Heart left ventricle (tissue), 13 donors: ENCODE measurements at regions not wholly inside any gene's neighbourhood (a gene's known extent, or its start where the extent isn't known, plus 50 kb on each side); places are given as distances from the start of the nearest gene placed in this dataset.

Experiments
- POLR2A ChIP-seq, 2 donors: fragments of 450-650 bp; IDR thresholded peaks; one replicate each; pipeline ENCODE4 v1.6.1; 2017; ENCODE audit warnings: antibody characterized with exemption in 2 of 2, mild to moderate bottlenecking in 2 of 2, moderate library complexity in 2 of 2
- TF ChIP-seq, protein P1 (sequence below), 12 donors: fragments of 200-600 bp; sonication (generic) in 4 of 12; IDR thresholded peaks; one replicate each; pipeline versions ENCODE4 v1.5.0 to v1.8.0; 2018 to 2022; ENCODE audit warnings: antibody characterized with exemption in 12 of 12, mild to moderate bottlenecking in 5 of 12
- donor health status: ischemic (EF 13 %, LVEDD 7.1; RV severe dilation, severe dysfunction).
- donor health status: DM: no; HTN: yes; CAD: no.
- donor health status: DM: no; HTN: no; CAD: no.
- donor health status: ischemic (EF 25% LVEDD 6.9; RV normal size, moderate dysfunction).
- donor health status: ischemic (EF 25% LVEDD 5.7; RV mildly dilated, moderate dysfunction).
- donor health status: ischemic (EF 35%, LVEDD 5.7; RV mildly dilated, moderate dysfunction).
- donor health status: nonischemic (EF 11% LVEDD 7.7; RV severe dilation, severe dysfunction).
- donor health status: DM: yes; HTN: yes; CAD: no.
- donor health status: PGD.
- donor health status: ischemic (EF 29% LVEDD 5.4; RV normal size, mild dysfunction).
- donor health status: nonischemic (EF 23%, LVEDD 6.1; RV moderate dilation, normal function).

- TF ChIP-seq, protein P1, sequence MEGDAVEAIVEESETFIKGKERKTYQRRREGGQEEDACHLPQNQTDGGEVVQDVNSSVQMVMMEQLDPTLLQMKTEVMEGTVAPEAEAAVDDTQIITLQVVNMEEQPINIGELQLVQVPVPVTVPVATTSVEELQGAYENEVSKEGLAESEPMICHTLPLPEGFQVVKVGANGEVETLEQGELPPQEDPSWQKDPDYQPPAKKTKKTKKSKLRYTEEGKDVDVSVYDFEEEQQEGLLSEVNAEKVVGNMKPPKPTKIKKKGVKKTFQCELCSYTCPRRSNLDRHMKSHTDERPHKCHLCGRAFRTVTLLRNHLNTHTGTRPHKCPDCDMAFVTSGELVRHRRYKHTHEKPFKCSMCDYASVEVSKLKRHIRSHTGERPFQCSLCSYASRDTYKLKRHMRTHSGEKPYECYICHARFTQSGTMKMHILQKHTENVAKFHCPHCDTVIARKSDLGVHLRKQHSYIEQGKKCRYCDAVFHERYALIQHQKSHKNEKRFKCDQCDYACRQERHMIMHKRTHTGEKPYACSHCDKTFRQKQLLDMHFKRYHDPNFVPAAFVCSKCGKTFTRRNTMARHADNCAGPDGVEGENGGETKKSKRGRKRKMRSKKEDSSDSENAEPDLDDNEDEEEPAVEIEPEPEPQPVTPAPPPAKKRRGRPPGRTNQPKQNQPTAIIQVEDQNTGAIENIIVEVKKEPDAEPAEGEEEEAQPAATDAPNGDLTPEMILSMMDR (IDR thresholded peaks at IDR 0.05), result no peak
- TF ChIP-seq POLR2A (IDR thresholded peaks at IDR 0.05), result no peak
These were observed 86.1 kb upstream of the CEP78 start for GRCh38 chr9:78149702-78150291.
